K562 (cell line): ENCODE measurements at regions not wholly inside any gene's neighbourhood (a gene's known extent, or its start where the extent isn't known, plus 50 kb on each side); places are given as distances from the start of the nearest gene placed in this dataset.

Experiments
- EP300 ChIP-seq: IDR thresholded peaks from 2 replicates; pipeline ENCODE4 v1.6.1; 2012; ENCODE audit warnings: low read length, improper control_type of control experiment
- KAT2B ChIP-seq: IDR thresholded peaks from one replicate; pipeline ENCODE4 v1.6.1; 2012; ENCODE audit warnings: low read depth, mild to moderate bottlenecking, control low read depth, inconsistent platforms, low read length, moderate library complexity
- LCOR ChIP-seq: sonication (generic); formaldehyde crosslinking; IDR thresholded peaks from 2 replicates; pipeline ENCODE4 v1.8.0; 2022; ENCODE audit warnings: mild to moderate bottlenecking, missing genetic modification reagents
- MYNN ChIP-seq, 2 experiments: sonication (generic); formaldehyde crosslinking in 1 of 2; IDR thresholded peaks; 2 replicates each; pipeline versions ENCODE4 v1.5.0 to v1.6.1; 2016 to 2020; ENCODE audit warnings: antibody characterized with exemption in 1 of 2, missing genetic modification reagents in 1 of 2
- NCOR1 ChIP-seq: fragments of 450-650 bp; IDR thresholded peaks from 2 replicates; pipeline ENCODE4 v1.6.1; 2016; ENCODE audit warnings: mild to moderate bottlenecking, moderate library complexity
- PTRF ChIP-seq: fragments of 450-650 bp; IDR thresholded peaks from 2 replicates; pipeline ENCODE4 v1.6.1; 2016; ENCODE audit warnings: mild to moderate bottlenecking, missing genetic modification characterization, missing compliant biosample characterization
- SIRT6 ChIP-seq: IDR thresholded peaks from one replicate; pipeline ENCODE4 v1.6.1; 2012; ENCODE audit warnings: low read depth, mild to moderate bottlenecking, control low read depth, inconsistent platforms, low read length, moderate library complexity
- SIX5 ChIP-seq, 2 experiments: IDR thresholded peaks; 2 replicates each; pipeline ENCODE4 v1.6.1; 2011; ENCODE audit warnings: low read length in 2 of 2, borderline replicate concordance in 1 of 2, low read depth in 1 of 2, mild to moderate bottlenecking in 1 of 2, moderate library complexity in 1 of 2; ENCODE audit not compliant: insufficient read depth in 1 of 2
- SMARCE1 ChIP-seq: fragments of 450-650 bp; IDR thresholded peaks from 2 replicates; pipeline ENCODE4 v1.7.1; 2016; ENCODE audit warnings: mild to moderate bottlenecking
- THAP7 ChIP-seq: fragments of 250-450 bp; sonication (Bioruptor Pico); IDR thresholded peaks from 2 replicates; pipeline ENCODE4 v1.5.0; 2021
- ZBTB40 ChIP-seq, 2 experiments: fragments of 450-650 bp in 1 of 2; sonication (generic) in 1 of 2; formaldehyde crosslinking in 1 of 2; IDR thresholded peaks; 2 replicates each; pipeline versions ENCODE4 v1.7.1 to v1.9.0; 2016 to 2022; ENCODE audit warnings: inconsistent platforms in 1 of 2, mild to moderate bottlenecking in 1 of 2, missing genetic modification reagents in 1 of 2
- ZNF589 ChIP-seq: fragments of 200-800 bp; sonication (Bioruptor generic); IDR thresholded peaks from 2 replicates; pipeline ENCODE4 v1.6.1; 2016; ENCODE audit warnings: low read depth, missing genetic modification characterization, missing compliant biosample characterization
- ZNF830 ChIP-seq: fragments of 250-450 bp; sonication (Bioruptor Pico); IDR thresholded peaks from 2 replicates; pipeline ENCODE4 v1.5.0; 2021; ENCODE audit warnings: mild to moderate bottlenecking

GRCh38 chrX:63434206-63434605, 83.1 kb upstream of the SPIN4 start (continued):
- TF ChIP-seq ZBTB40 (IDR thresholded peaks at IDR 0.05) (no peak), ZBTB40 (CRISPR knock-in tag; IDR thresholded peaks at IDR 0.05) (no peak), KAT2B (no peak), PTRF (tag) (no peak), EP300 (no peak), NCOR1 (no peak), MYNN (IDR thresholded peaks at IDR 0.05) (no peak), MYNN (CRISPR knock-in tag; IDR thresholded peaks at IDR 0.05) (no peak), SIX5 (IDR thresholded peaks at IDR 0.05; ENCODE audit: borderline replicate concordance in 1 of 2, insufficient read depth in 1 of 2, low read depth in 1 of 2, low read length in 2 of 2) (no peak), THAP7 (CRISPR knock-in tag) (no peak), ZNF830 (no peak), SMARCE1 (no peak), ZNF589 (CRISPR knock-in tag) (no peak), SIRT6 (no peak), LCOR (no peak)
